ENCODE measurements at regions not wholly inside any gene's neighbourhood (a gene's known extent, or its start where the extent isn't known, plus 50 kb on each side); places are given as distances from the start of the nearest gene placed in this dataset.

GRCh38 chr14:100657780-100658179 is 68.9 kb upstream of the DLK1 start:
- in situ Hi-C loops (cut with HindIII; ENCODE audit: low sequenced_read_pairs), result loop anchor here (25.0 kb wide), 2 partner anchors 430 to 980 kb away; no protein-coding TSS in a partner anchor

DNA sequence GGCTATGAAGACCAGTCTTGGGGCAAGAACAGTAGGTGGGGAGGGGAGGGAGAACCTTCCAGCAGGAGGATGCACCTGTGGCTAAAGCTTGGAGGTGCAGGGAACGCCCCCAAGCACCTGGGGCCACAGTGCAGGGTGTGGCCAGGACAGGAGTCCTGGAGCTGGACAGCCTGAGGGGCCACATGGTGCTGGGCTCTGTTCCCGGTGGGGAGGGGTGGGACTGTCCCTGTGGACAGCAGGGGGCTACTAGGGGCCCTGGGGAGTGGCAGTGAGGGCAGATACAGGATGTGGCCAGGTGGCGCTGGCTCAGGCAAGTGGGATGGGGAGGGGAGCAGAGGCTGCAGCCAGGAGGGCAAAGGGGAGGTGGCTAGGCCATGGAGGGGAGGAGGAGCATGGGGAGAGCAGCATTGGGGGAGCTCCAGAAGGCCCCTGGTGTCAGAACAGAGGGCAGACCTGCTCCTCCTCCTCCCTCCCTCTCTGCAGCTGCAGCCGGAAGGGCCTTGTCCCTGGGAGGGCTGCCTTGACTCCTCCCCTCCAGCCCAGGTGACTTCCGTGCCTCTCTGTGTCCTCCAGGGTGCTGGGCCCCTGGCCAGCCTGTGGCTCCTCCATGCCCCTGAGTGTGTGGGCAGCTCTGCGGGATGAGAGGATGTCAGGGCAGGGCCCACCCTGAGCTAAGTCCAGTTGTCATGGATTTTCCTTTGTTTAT is 68.4 kb upstream of the DLK1 start:
- in situ Hi-C loops (cut with HindIII; ENCODE audit: low sequenced_read_pairs), result loop anchor here (25.0 kb wide), 2 partner anchors 429 to 979 kb away; no protein-coding TSS in a partner anchor

DNA sequence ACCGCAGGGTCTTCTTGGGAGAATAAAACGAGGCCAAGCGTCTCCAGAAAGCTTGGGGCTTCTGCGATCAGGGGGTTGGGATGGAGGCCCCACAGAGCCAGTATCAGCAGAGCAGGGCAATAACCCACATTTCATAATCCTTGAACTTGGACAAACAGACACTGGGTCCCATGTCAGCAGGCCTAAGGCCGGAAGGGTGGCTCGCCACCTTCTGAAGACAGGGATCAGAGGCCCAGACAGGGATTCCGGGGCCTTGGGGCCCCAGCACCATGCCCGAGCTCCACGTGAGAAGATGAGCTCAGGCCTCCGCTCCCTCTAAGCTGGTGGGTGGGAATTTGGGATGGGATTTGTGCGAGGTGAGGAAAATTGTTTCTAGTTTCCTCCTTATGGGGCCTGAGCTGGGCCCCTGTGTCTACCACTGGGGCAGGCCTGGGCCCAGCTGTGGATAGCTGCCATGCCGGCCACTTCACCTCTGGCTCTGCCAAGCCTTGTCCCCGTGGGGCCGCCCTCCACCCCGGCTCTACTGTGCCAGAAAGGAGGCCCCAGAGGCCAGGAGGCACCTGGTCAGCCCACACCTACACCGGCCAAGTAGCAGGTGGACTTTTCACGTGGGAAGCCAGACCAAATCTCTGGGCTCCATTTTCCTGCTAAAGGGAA is 67.2 kb upstream of the DLK1 start:
- in situ Hi-C loops (cut with HindIII; ENCODE audit: low sequenced_read_pairs), result loop anchor here (5.0 to 25.0 kb wide), 3 partner anchors 173 to 978 kb away; no protein-coding TSS in a partner anchor

DNA sequence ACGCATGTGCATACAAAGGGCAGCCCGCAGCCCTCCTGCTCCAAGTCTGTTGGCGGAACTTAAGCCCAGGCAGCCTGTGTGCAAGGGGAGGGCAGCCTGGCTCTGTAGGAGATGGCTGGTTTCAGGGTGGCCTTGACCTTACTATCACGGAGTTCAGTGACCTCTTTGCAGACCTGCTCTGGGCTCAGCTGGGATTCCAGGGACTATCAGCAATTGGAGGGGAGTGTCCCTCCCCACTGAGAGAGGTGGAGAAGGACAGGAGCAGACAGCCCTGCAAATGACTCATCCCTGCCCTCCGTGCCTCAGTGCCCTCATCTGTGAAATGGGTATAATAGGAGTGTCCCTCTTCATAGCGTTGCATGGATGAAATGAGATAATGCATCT is 66.2 kb upstream of the DLK1 start:
- in situ Hi-C loops (cut with HindIII; ENCODE audit: low sequenced_read_pairs), result loop anchor here (5.0 to 25.0 kb wide), 3 partner anchors 172 to 977 kb away; no protein-coding TSS in a partner anchor

DNA sequence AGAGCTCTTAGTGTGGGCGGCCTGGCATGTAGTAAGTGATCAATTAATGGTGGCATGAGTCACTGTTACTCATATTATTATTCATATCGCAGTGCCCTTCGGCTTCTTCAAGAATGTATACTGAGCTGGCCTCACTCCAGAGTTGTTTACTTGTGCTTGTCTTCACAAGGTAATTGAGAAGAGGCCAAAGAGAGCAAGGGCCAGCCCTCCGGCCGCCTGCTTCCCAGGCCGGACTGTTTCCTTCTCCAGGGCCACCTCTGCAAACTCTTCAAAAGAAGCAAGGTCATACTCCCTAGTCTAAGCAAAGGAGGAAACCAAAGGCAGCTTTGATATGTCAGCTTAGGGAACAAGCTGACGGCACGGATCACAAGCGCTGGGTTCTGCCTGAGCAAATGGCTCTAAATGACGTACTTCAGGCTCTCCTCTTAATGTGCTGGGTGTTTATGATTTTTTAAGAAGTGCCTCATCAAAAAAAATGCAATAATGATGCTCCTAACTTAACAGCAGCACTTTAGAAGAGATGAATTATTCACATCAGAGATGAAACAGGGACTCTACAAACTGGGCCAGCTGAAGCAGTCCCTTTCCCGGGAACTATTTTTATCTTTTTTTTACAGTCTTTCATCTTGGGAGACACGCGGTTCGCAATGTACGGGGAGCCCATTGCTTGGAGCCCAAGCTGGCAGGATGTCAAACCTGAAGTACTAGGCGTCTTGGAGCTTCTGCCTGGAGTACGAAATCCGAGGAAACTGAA is 65.6 kb upstream of the DLK1 start:
- in situ Hi-C loops (cut with HindIII; ENCODE audit: low sequenced_read_pairs), result loop anchor here (5.0 to 25.0 kb wide), 3 partner anchors 171 to 976 kb away; no protein-coding TSS in a partner anchor

DNA sequence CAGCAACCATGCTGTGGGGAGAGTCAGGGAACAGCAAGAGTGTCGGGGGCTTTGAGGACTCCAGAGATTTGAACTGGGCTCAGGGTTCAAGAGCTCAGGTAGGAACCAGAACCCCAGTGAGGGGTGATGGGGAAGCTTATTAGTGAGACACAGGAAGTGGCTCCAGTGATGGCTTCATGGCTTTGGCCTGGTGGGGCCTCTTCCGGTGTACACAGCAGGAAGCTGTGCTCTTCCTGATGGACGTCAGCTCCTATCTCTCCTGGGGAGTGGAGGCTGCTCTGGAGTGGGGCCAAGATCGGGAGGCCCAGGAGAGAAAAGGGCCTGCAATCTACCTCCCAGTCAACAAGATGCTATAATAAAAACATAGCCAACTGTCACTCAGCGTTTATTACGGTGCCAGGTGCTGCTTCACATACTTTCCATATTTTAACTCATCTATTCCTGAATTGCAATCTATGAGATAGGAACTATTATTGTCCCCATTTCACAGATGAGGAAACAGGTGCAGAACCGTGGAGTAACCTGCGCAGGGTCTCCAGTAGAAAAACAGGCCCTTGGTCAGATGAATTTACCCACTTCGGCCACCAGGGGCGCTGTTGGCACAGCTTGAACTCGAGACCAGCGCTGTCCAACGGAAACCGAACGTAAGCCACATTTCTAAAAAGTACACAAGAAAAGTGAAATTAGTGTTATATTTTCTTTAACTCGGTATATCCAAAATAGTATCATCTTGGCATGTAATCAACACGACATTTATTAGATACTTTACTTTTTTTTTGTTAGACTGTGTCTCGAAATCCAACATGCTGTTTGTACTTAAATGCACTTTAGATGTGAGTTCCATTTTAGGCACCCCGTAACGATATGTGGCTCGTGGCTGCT is 63.6 kb upstream of the DLK1 start:
- in situ Hi-C loops (cut with HindIII; ENCODE audit: low sequenced_read_pairs), result loop anchor here (5.0 to 25.0 kb wide), 3 partner anchors 169 to 974 kb away; no protein-coding TSS in a partner anchor

GRCh38 chr14:100663761-100664052 is 63.0 kb upstream of the DLK1 start:
- in situ Hi-C loops (cut with HindIII; ENCODE audit: low sequenced_read_pairs), result loop anchor here (5.0 to 25.0 kb wide), 3 partner anchors 169 to 974 kb away; no protein-coding TSS in a partner anchor

- in situ Hi-C loops (cut with HindIII; ENCODE audit: low sequenced_read_pairs), result loop anchor here (5.0 to 25.0 kb wide), 3 partner anchors 168 to 973 kb away; no protein-coding TSS in a partner anchor
Measured at GRCh38 chr14:100664231-100664630, 62.5 kb upstream of the DLK1 start.

GRCh38 chr14:100664841-100665510 is 61.7 kb upstream of the DLK1 start:
- in situ Hi-C loops (cut with HindIII; ENCODE audit: low sequenced_read_pairs), result loop anchor here (5.0 to 25.0 kb wide), 3 partner anchors 167 to 972 kb away; no protein-coding TSS in a partner anchor

GRCh38 chr14:100665511-100666032 is 61.1 kb upstream of the DLK1 start:
- in situ Hi-C loops (cut with HindIII; ENCODE audit: low sequenced_read_pairs), result loop anchor here (25.0 kb wide), 2 partner anchors 422 to 972 kb away; no protein-coding TSS in a partner anchor

GRCh38 chr14:100666403-100666802 is 60.3 kb upstream of the DLK1 start:
- in situ Hi-C loops (cut with HindIII; ENCODE audit: low sequenced_read_pairs), result loop anchor here (25.0 kb wide), 2 partner anchors 421 to 971 kb away; no protein-coding TSS in a partner anchor

- in situ Hi-C loops (cut with HindIII; ENCODE audit: low sequenced_read_pairs), result loop anchor here (25.0 kb wide), 2 partner anchors 420 to 970 kb away; no protein-coding TSS in a partner anchor
Measured at GRCh38 chr14:100666851-100667250, 59.8 kb upstream of the DLK1 start.

- in situ Hi-C loops (cut with HindIII; ENCODE audit: low sequenced_read_pairs), result loop anchor here (25.0 kb wide), 2 partner anchors 420 to 970 kb away; no protein-coding TSS in a partner anchor
Measured at GRCh38 chr14:100667656-100668055, 59.0 kb upstream of the DLK1 start.

GRCh38 chr14:100668352-100668751 is 58.3 kb upstream of the DLK1 start:
- in situ Hi-C loops (cut with HindIII; ENCODE audit: low sequenced_read_pairs), result loop anchor here (25.0 kb wide), 2 partner anchors 419 to 969 kb away; no protein-coding TSS in a partner anchor

GRCh38 chr14:100669011-100669412 is 57.7 kb upstream of the DLK1 start:
- in situ Hi-C loops (cut with HindIII; ENCODE audit: low sequenced_read_pairs), result loop anchor here (25.0 kb wide), 2 partner anchors 418 to 968 kb away; no protein-coding TSS in a partner anchor

DNA sequence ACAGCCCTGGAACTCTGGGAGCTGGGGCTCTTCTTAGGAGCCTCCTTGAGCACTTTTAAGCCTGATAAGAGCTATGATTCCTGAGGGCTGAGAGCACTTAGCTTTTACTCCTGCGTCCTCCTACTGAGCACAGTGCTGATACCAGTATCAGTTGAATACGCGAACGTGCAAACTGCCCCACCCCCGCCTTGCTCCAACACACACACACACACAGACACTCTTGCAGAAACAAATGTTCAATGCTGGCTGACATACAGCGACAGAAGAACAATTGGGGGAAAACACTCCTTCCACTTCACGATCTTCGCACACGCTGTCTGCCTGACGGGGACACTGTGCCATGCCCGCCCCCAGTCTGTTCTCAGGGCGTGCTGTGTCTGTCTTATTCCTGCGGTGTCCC is 57.2 kb upstream of the DLK1 start:
- in situ Hi-C loops (cut with HindIII; ENCODE audit: low sequenced_read_pairs), result loop anchor here (25.0 kb wide), 2 partner anchors 418 to 968 kb away; no protein-coding TSS in a partner anchor

GRCh38 chr14:100670017-100670752 is 56.5 kb upstream of the DLK1 start:
- in situ Hi-C loops (cut with HindIII; ENCODE audit: low sequenced_read_pairs), result loop anchor here (25.0 kb wide), 2 partner anchors 417 to 967 kb away; no protein-coding TSS in a partner anchor

GRCh38 chr14:100670753-100671049 is 56.0 kb upstream of the DLK1 start:
- in situ Hi-C loops (cut with HindIII; ENCODE audit: low sequenced_read_pairs), result loop anchor here (25.0 kb wide), 2 partner anchors 417 to 967 kb away; no protein-coding TSS in a partner anchor

Data from endothelial cell of hepatic sinusoid (primary cell).